SK-N-SH treated with all-trans-retinoic acid at 6 μM for 48 hours (cell line): ENCODE measurements at regions not wholly inside any gene's neighbourhood (a gene's known extent, or its start where the extent isn't known, plus 50 kb on each side); places are given as distances from the start of the nearest gene placed in this dataset.

ENCODE experiments used
- ATAC-seq: fragments of 200-7000 bp; cut with Tn5 transposase; 3 replicates; pipeline ENCODE4 v1.9.1; 2020; ENCODE audit warnings: mild to moderate bottlenecking, moderate library complexity
- ARNTL ChIP-seq: fragments of 450-650 bp; formaldehyde crosslinking; IDR thresholded peaks from 2 replicates; pipeline ENCODE4 v1.5.0; 2020; ENCODE audit warnings: low read depth, mild to moderate bottlenecking, moderate library complexity, borderline replicate concordance
- CREB5 ChIP-seq: fragments of 250-450 bp; sonication (Bioruptor Pico); IDR thresholded peaks from 2 replicates; pipeline ENCODE4 v1.5.1; 2020; ENCODE audit warnings: low read depth, mild to moderate bottlenecking, moderate library complexity
- CSDC2 ChIP-seq: fragments of 250-450 bp; sonication (Bioruptor Pico); IDR thresholded peaks from 2 replicates; pipeline ENCODE4 v1.5.0; 2020; ENCODE audit warnings: mild to moderate bottlenecking, moderate library complexity
- ESRRG ChIP-seq: fragments of 250-450 bp; sonication (Bioruptor Pico); IDR thresholded peaks from 2 replicates; pipeline ENCODE4 v1.6.1; 2021; ENCODE audit warnings: mild to moderate bottlenecking
- GLIS3 ChIP-seq: fragments of 250-450 bp; sonication (Bioruptor Pico); IDR thresholded peaks from 2 replicates; pipeline ENCODE4 v1.5.0; 2020; ENCODE audit warnings: mild to moderate bottlenecking, moderate library complexity
- ISL1 ChIP-seq: fragments of 250-450 bp; sonication (Bioruptor Pico); IDR thresholded peaks from 2 replicates; pipeline ENCODE4 v2.1.2; 2022; ENCODE audit warnings: mild to moderate bottlenecking, moderate library complexity
- OSR1 ChIP-seq: fragments of 250-450 bp; sonication (Bioruptor Pico); IDR thresholded peaks from 2 replicates; pipeline ENCODE4 v1.8.0; 2022; ENCODE audit warnings: moderate library complexity, mild to moderate bottlenecking, inconsistent platforms
- POU6F1 ChIP-seq: fragments of 250-450 bp; sonication (Bioruptor Pico); IDR thresholded peaks from 2 replicates; pipeline ENCODE4 v1.8.0; 2021; ENCODE audit warnings: low read depth, mild to moderate bottlenecking, moderate library complexity, borderline replicate concordance
- RARB ChIP-seq: fragments of 250-450 bp; sonication (Bioruptor Pico); IDR thresholded peaks from 2 replicates; pipeline ENCODE4 v1.8.0; 2021; ENCODE audit warnings: mild to moderate bottlenecking, moderate library complexity
- SNAI2 ChIP-seq: fragments of 250-450 bp; sonication (Bioruptor Pico); IDR thresholded peaks from 2 replicates; pipeline ENCODE4 v1.5.0; 2020; ENCODE audit warnings: mild to moderate bottlenecking, moderate library complexity
- TCF4 ChIP-seq: fragments of 250-450 bp; sonication (Bioruptor Pico); IDR thresholded peaks from 2 replicates; pipeline ENCODE4 v1.8.0; 2021; ENCODE audit warnings: mild to moderate bottlenecking, moderate library complexity, borderline replicate concordance
- TOX ChIP-seq: fragments of 250-450 bp; sonication (Bioruptor Pico); IDR thresholded peaks from 2 replicates; pipeline ENCODE4 v1.8.0; 2021; ENCODE audit warnings: mild to moderate bottlenecking, moderate library complexity, borderline replicate concordance
- TSHZ2 ChIP-seq: fragments of 250-450 bp; sonication (Bioruptor Pico); IDR thresholded peaks from 2 replicates; pipeline ENCODE4 v1.5.0; 2020; ENCODE audit warnings: mild to moderate bottlenecking, moderate library complexity
- ZC3H10 ChIP-seq: fragments of 250-450 bp; sonication (Bioruptor Pico); IDR thresholded peaks from 2 replicates; pipeline ENCODE4 v1.5.1; 2021; ENCODE audit warnings: mild to moderate bottlenecking, moderate library complexity
- ZFP3 ChIP-seq: fragments of 250-450 bp; sonication (Bioruptor Pico); IDR thresholded peaks from 2 replicates; pipeline ENCODE4 v1.5.0; 2020; ENCODE audit warnings: mild to moderate bottlenecking, moderate library complexity
- ZFP30 ChIP-seq: fragments of 450-650 bp; formaldehyde crosslinking; IDR thresholded peaks from 2 replicates; pipeline ENCODE4 v1.5.0; 2022; ENCODE audit warnings: mild to moderate bottlenecking, moderate library complexity
- ZNF565 ChIP-seq: fragments of 450-650 bp; formaldehyde crosslinking; conservative IDR thresholded peaks from 2 replicates; pipeline ENCODE4 v1.5.0; 2020; ENCODE audit warnings: low read depth, mild to moderate bottlenecking, moderate library complexity
- ZNF70 ChIP-seq: fragments of 450-650 bp; formaldehyde crosslinking; IDR thresholded peaks from 2 replicates; pipeline ENCODE4 v1.5.0; 2020; ENCODE audit warnings: mild to moderate bottlenecking, moderate library complexity
- ZNF8 ChIP-seq: fragments of 450-650 bp; formaldehyde crosslinking; IDR thresholded peaks from 2 replicates; pipeline ENCODE4 v1.5.0; 2020; ENCODE audit warnings: mild to moderate bottlenecking, moderate library complexity
- TF ChIP-seq, protein P1 (sequence below): fragments of 250-450 bp; sonication (Bioruptor Pico); IDR thresholded peaks from 2 replicates; pipeline ENCODE4 v1.8.0; 2020; ENCODE audit warnings: mild to moderate bottlenecking, moderate library complexity, borderline replicate concordance
- TF ChIP-seq, protein P2 (sequence below): fragments of 250-450 bp; sonication (Bioruptor Pico); IDR thresholded peaks from 2 replicates; pipeline ENCODE4 v1.5.1; 2021; ENCODE audit warnings: mild to moderate bottlenecking, moderate library complexity

- TF ChIP-seq ISL1 (CRISPR knock-in tag), result peak; percentile 75
- TF ChIP-seq OSR1 (CRISPR knock-in tag), result no peak
- TF ChIP-seq SNAI2 (CRISPR knock-in tag), result 0 out of 2 replicates have a peak, but pooled peaks have one; percentile 51
- no peak for ATAC-seq
Measured at GRCh38 chr12:30243426-30243825, 452.2 kb downstream of the IPO8 start.

DNA sequence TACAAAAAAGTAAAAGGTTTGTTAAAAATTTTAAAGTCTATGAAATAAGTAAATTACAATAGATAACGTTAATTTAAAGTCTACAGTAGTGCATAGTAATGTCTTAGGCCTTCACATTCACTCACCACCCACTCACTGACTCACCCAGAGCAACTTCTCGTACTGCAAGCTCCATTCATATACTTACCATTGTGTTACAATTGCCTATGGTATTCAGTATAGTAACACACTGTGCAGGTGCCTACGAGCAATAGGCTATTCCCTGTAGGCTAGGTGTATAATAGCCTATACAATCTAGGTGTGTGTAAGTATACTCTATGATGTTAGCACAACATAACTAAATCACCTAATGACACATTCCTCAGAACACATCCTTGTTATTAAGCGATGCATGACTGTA is 435.3 kb upstream of the TMTC1 start:
- ATAC-seq, result no peak
- TF ChIP-seq CREB5, result no peak
- no peak for TF ChIP-seq GLIS3 (CRISPR knock-in tag)
- TF ChIP-seq ZNF70 (CRISPR knock-in tag), result no peak
- TF ChIP-seq ISL1 (CRISPR knock-in tag), result no peak
- no peak for TF ChIP-seq TOX (CRISPR knock-in tag)
- no peak for TF ChIP-seq TCF4 (CRISPR knock-in tag)
- no peak for TF ChIP-seq OSR1 (CRISPR knock-in tag)
- no peak for TF ChIP-seq TSHZ2 (CRISPR knock-in tag)
- no peak for TF ChIP-seq ARNTL (CRISPR knock-in tag)
- TF ChIP-seq SNAI2 (CRISPR knock-in tag), result no peak
- TF ChIP-seq, protein P1, sequence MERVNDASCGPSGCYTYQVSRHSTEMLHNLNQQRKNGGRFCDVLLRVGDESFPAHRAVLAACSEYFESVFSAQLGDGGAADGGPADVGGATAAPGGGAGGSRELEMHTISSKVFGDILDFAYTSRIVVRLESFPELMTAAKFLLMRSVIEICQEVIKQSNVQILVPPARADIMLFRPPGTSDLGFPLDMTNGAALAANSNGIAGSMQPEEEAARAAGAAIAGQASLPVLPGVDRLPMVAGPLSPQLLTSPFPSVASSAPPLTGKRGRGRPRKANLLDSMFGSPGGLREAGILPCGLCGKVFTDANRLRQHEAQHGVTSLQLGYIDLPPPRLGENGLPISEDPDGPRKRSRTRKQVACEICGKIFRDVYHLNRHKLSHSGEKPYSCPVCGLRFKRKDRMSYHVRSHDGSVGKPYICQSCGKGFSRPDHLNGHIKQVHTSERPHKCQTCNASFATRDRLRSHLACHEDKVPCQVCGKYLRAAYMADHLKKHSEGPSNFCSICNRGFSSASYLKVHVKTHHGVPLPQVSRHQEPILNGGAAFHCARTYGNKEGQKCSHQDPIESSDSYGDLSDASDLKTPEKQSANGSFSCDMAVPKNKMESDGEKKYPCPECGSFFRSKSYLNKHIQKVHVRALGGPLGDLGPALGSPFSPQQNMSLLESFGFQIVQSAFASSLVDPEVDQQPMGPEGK, result no peak
- no peak for TF ChIP-seq POU6F1 (CRISPR knock-in tag)

DNA sequence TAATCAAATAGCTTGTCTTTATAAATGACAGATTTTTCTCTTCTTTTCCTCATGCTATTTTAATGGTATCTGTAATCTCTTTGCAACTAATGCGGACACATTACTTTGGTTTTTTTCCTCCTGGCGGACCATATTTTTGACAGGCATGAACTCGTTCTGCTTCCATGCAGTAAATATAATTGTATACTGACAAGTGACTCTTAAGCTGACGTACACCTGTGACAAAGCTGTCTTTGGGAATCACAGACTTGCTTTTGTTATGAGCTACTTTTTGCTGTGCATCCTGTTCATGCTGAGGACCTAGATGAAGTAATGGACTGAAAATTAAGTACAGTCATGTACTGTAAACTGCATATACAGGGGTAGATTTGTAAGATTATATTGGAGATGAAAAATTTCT is 434.3 kb upstream of the TMTC1 start:
- no peak for ATAC-seq
- no peak for TF ChIP-seq TOX (CRISPR knock-in tag)
- no peak for TF ChIP-seq ZNF70 (CRISPR knock-in tag)
- no peak for TF ChIP-seq CSDC2 (CRISPR knock-in tag)
- no peak for TF ChIP-seq ZFP30 (CRISPR knock-in tag)
- TF ChIP-seq ZNF8, result no peak
- TF ChIP-seq RARB (CRISPR knock-in tag), result no peak
- TF ChIP-seq ARNTL (CRISPR knock-in tag), result no peak
- no peak for TF ChIP-seq ESRRG (CRISPR knock-in tag)

DNA sequence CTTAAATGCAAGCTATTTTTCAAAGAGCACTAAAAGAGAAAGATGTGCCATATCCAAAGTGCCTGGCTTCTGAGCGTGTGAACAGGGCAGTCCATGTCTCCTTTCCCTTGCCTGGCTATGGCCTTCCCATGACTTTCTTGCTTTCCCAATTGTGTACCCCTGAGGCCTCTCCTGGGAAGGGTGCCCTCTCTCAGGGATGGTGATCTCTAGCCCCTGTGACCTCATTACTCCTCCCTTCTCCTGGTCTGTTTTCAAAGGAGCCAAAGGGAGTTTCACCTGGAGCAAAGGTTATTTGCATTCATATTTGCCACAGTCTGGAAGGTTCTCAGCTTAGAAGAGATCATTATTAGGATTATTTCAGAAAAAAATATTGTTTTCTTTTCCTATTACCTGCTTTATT is 429.4 kb upstream of the TMTC1 start:
- no peak for ATAC-seq
- TF ChIP-seq OSR1 (CRISPR knock-in tag) (no peak), ISL1 (CRISPR knock-in tag) (no peak), TCF4 (CRISPR knock-in tag) (no peak), RARB (CRISPR knock-in tag) (no peak), ZNF70 (CRISPR knock-in tag) (no peak), ZNF565 (no peak), CREB5 (no peak), POU6F1 (CRISPR knock-in tag) (no peak), ZFP3 (CRISPR knock-in tag) (no peak), ZC3H10 (no peak), ZNF8 (no peak), SNAI2 (CRISPR knock-in tag) (no peak), ESRRG (CRISPR knock-in tag) (no peak), CSDC2 (CRISPR knock-in tag) (no peak), GLIS3 (CRISPR knock-in tag) (no peak)
- TF ChIP-seq, protein P1, result no peak
- TF ChIP-seq, protein P2, sequence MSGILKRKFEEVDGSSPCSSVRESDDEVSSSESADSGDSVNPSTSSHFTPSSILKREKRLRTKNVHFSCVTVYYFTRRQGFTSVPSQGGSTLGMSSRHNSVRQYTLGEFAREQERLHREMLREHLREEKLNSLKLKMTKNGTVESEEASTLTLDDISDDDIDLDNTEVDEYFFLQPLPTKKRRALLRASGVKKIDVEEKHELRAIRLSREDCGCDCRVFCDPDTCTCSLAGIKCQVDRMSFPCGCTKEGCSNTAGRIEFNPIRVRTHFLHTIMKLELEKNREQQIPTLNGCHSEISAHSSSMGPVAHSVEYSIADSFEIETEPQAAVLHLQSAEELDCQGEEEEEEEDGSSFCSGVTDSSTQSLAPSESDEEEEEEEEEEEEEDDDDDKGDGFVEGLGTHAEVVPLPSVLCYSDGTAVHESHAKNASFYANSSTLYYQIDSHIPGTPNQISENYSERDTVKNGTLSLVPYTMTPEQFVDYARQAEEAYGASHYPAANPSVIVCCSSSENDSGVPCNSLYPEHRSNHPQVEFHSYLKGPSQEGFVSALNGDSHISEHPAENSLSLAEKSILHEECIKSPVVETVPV, result no peak
